OCI-LY3 (cell line): ENCODE measurements at regions not wholly inside any gene's neighbourhood (a gene's known extent, or its start where the extent isn't known, plus 50 kb on each side); places are given as distances from the start of the nearest gene placed in this dataset.

Experiments used
- H2AFZ ChIP-seq: fragments of 200-600, 300-600 bp; shearing (Covaris generic); 2 replicates; pipeline ENCODE4 v1.6.0; 2014; ENCODE audit warnings: antibody characterized with exemption, low read depth, low read length
- H3K27ac ChIP-seq: fragments of 200-600, 300-600 bp; sonication (generic); 2 replicates; pipeline ENCODE4 v1.5.1; 2014; ENCODE audit warnings: mild to moderate bottlenecking, low read length, moderate library complexity, mixed read lengths
- H3K27me3 ChIP-seq: fragments of 200-600, 300-600 bp; sonication (generic); 2 replicates; pipeline ENCODE4 v1.6.1; 2014; ENCODE audit warnings: low read depth, low read length, mixed read lengths
- H3K36me3 ChIP-seq: fragments of 200-600, 300-600 bp; sonication (generic); replicated peaks from 2 replicates; pipeline ENCODE3; 2014; ENCODE audit warnings: low read depth, low read length, mixed read lengths
- H3K4me1 ChIP-seq: fragments of 300-600, 200-600 bp; sonication (generic); 2 replicates; pipeline ENCODE4 v1.6.1; 2014; ENCODE audit warnings: low read length, mixed read lengths
- H3K4me2 ChIP-seq: fragments of 200-600, 300-600 bp; sonication (generic); 2 replicates; pipeline ENCODE4 v1.6.1; 2014; ENCODE audit warnings: low read length, mixed read lengths
- H3K4me3 ChIP-seq: fragments of 300-600, 200-600 bp; sonication (generic); 2 replicates; pipeline ENCODE4 v1.5.1; 2014; ENCODE audit warnings: antibody characterized with exemption, mild to moderate bottlenecking, low read length, moderate library complexity
- H3K79me2 ChIP-seq: fragments of 300-600, 200-600 bp; shearing (Covaris generic); 2 replicates; pipeline ENCODE4 v1.6.1; 2014; ENCODE audit warnings: mild to moderate bottlenecking, low read length, mixed read lengths
- H3K9ac ChIP-seq: fragments of 300-600, 200-600 bp; shearing (Covaris generic); 2 replicates; pipeline ENCODE4 v1.6.0; 2014; ENCODE audit warnings: mild to moderate bottlenecking, low read length, moderate library complexity
- H3K9me3 ChIP-seq: fragments of 200-600, 300-600 bp; shearing (Covaris generic); 2 replicates; pipeline ENCODE4 v1.6.1; 2014; ENCODE audit warnings: low read length, mixed read lengths; ENCODE audit not compliant: insufficient read depth
- H4K20me1 ChIP-seq: fragments of 200-600, 300-600 bp; sonication (generic); 2 replicates; pipeline ENCODE4 v1.6.1; 2016; ENCODE audit warnings: low read length, mixed read lengths; ENCODE audit not compliant: insufficient read depth
- CTCF ChIP-seq: fragments of 200-600, 300-600 bp; sonication (generic); IDR thresholded peaks from 2 replicates; pipeline ENCODE4 v1.5.1; 2014; ENCODE audit warnings: antibody characterized with exemption, low read length, low read depth
- EZH2phosphoT487 ChIP-seq: fragments of 200-600 bp; shearing (Covaris generic); IDR thresholded peaks from 2 replicates; pipeline ENCODE4 v1.6.1; 2018; ENCODE audit warnings: antibody characterized with exemption, mixed run types, low read depth

GRCh38 chr7:46485481-46486065, 564.5 kb upstream of the IGFBP3 start:
- Histone ChIP-seq H3K9me3 (no peaks in the 10 kb centered on the region), H3K4me2 (no peak overlapping the region), H3K27me3 (no peaks in the 10 kb centered on the region), H4K20me1 (no peaks in the 10 kb centered on the region), H3K4me1 (no peaks in the 10 kb centered on the region), H3K4me3 (no peak overlapping the region), H3K79me2 (no peaks in the 10 kb centered on the region), H3K36me3 (no peaks in the 10 kb centered on the region), H3K27ac (no peak overlapping the region), H3K9ac (no peak overlapping the region), H2AFZ (no peak overlapping the region)
- TF ChIP-seq CTCF (no peak), EZH2phosphoT487 (no peak)

GRCh38 chr7:46484906-46485305, 563.8 kb upstream of the IGFBP3 start:
- H3K9me3 ChIP-seq = no peaks in the 10 kb centered on the region
- H2AFZ ChIP-seq = no peak overlapping the region
- H4K20me1 ChIP-seq = no peaks in the 10 kb centered on the region

GRCh38 chr7:46480619-46481018, 559.5 kb upstream of the IGFBP3 start:
- Histone ChIP-seq H3K79me2 (no peaks in the 10 kb centered on the region), H3K4me2 (no peak overlapping the region), H3K36me3 (no peaks in the 10 kb centered on the region), H3K27me3 (no peaks in the 10 kb centered on the region), H3K27ac (no peak overlapping the region), H3K4me1 (no peaks in the 10 kb centered on the region), H3K4me3 (no peak overlapping the region), H4K20me1 (no peaks in the 10 kb centered on the region), H2AFZ (no peak overlapping the region), H3K9me3 (no peaks in the 10 kb centered on the region; the same call in 1 of the 2 replicates), H3K9ac (no peak overlapping the region)
- no peak for TF ChIP-seq EZH2phosphoT487
- no peak for TF ChIP-seq CTCF

More at GRCh38 chr7:46484906-46485305, 563.8 kb upstream of the IGFBP3 start:
- H3K36me3 ChIP-seq = no peaks in the 10 kb centered on the region
- no peaks in the 10 kb centered on the region for H3K4me1 ChIP-seq
- no peaks in the 10 kb centered on the region for H3K27me3 ChIP-seq
- no peaks in the 10 kb centered on the region for H3K79me2 ChIP-seq
- no peak overlapping the region for H3K4me2 ChIP-seq
- H3K4me3 ChIP-seq = no peak overlapping the region
- TF ChIP-seq CTCF (no peak), EZH2phosphoT487 (no peak)
- no peak overlapping the region for H3K9ac ChIP-seq
- no peak overlapping the region for H3K27ac ChIP-seq

GRCh38 chr7:46479680-46480079, 558.6 kb upstream of the IGFBP3 start:
- Histone ChIP-seq H4K20me1 (no peaks in the 10 kb centered on the region), H3K27me3 (no peaks in the 10 kb centered on the region), H3K4me1 (no peaks in the 10 kb centered on the region), H3K4me3 (no peak overlapping the region), H3K9me3 (no peaks in the 10 kb centered on the region; the same call in 1 of the 2 replicates), H3K9ac (no peak overlapping the region), H3K4me2 (no peak overlapping the region), H3K36me3 (no peaks in the 10 kb centered on the region), H3K79me2 (no peaks in the 10 kb centered on the region), H2AFZ (no peak overlapping the region), H3K27ac (no peak overlapping the region)
- TF ChIP-seq CTCF (no peak), EZH2phosphoT487 (no peak)
